OCI-LY1 (cell line): ENCODE measurements at regions not wholly inside any gene's neighbourhood (a gene's known extent, or its start where the extent isn't known, plus 50 kb on each side); places are given as distances from the start of the nearest gene placed in this dataset.

Experiments used
- H2AFZ ChIP-seq: fragments of 200-600 bp; sonication (generic), shearing (Covaris generic); 2 replicates; pipeline ENCODE4 v1.6.0; 2014; ENCODE audit warnings: antibody characterized with exemption, mild to moderate bottlenecking, low read length
- H3F3A ChIP-seq: fragments of 200-600 bp; sonication (generic), shearing (Covaris generic); 2 replicates; pipeline ENCODE4 v1.6.0; 2014; ENCODE audit warnings: mild to moderate bottlenecking, antibody characterized with exemption, low read length, moderate library complexity; ENCODE audit not compliant: insufficient read depth
- H3K27ac ChIP-seq: fragments of 200-600 bp; sonication (generic); 2 replicates; pipeline ENCODE4 v1.5.1; 2014; ENCODE audit warnings: low read length, mixed run types, mild to moderate bottlenecking, low read depth; ENCODE audit not compliant: poor library complexity, severe bottlenecking
- H3K27me3 ChIP-seq: fragments of 200-600 bp; sonication (generic); 2 replicates; pipeline ENCODE4 v1.6.0; 2014; ENCODE audit warnings: antibody characterized with exemption, mild to moderate bottlenecking, low read length, moderate library complexity; ENCODE audit not compliant: insufficient read depth
- H3K36me3 ChIP-seq: fragments of 200-600 bp; sonication (generic); 2 replicates; pipeline ENCODE4 v1.6.1; 2014; ENCODE audit warnings: mild to moderate bottlenecking, antibody characterized with exemption, low read length, moderate library complexity, mixed read lengths; ENCODE audit not compliant: insufficient read depth
- H3K4me1 ChIP-seq: fragments of 200-600 bp; sonication (generic); 2 replicates; pipeline ENCODE4 v1.5.1; 2014; ENCODE audit warnings: mild to moderate bottlenecking, low read length, moderate library complexity; ENCODE audit not compliant: insufficient read depth, severe bottlenecking
- H3K4me2 ChIP-seq: fragments of 200-600 bp; sonication (generic), shearing (Covaris generic); 2 replicates; pipeline ENCODE4 v1.6.1; 2014; ENCODE audit warnings: low read length
- H3K4me3 ChIP-seq: fragments of 200-600 bp; sonication (generic); 2 replicates; pipeline ENCODE4 v1.5.1; 2014; ENCODE audit warnings: low read length, low read depth, mild to moderate bottlenecking, mixed read lengths; ENCODE audit not compliant: poor library complexity, severe bottlenecking
- H3K79me2 ChIP-seq: fragments of 200-600 bp; shearing (Covaris generic); 2 replicates; pipeline ENCODE4 v1.6.1; 2016; ENCODE audit warnings: mixed run types, low read length, mixed read lengths; ENCODE audit not compliant: insufficient read depth
- H3K9ac ChIP-seq: fragments of 200-600 bp; sonication (generic), shearing (Covaris generic); 2 replicates; pipeline ENCODE4 v1.6.1; 2014; ENCODE audit warnings: mild to moderate bottlenecking, low read length, mixed read lengths
- H3K9me2 ChIP-seq: fragments of 200-600 bp; sonication (generic), shearing (Covaris generic); 2 replicates; pipeline ENCODE4 v1.6.1; 2014; ENCODE audit warnings: low read depth, mild to moderate bottlenecking, low read length, mixed read lengths
- H3K9me3 ChIP-seq: fragments of 200-600 bp; shearing (Covaris generic); 2 replicates; pipeline ENCODE4 v1.6.1; 2014; ENCODE audit warnings: low read length, mixed read lengths
- H4K20me1 ChIP-seq: fragments of 200-600 bp; sonication (generic), shearing (Covaris generic); 2 replicates; pipeline ENCODE4 v1.6.0; 2016; ENCODE audit warnings: mild to moderate bottlenecking, low read length; ENCODE audit not compliant: insufficient read depth
- CTCF ChIP-seq: fragments of 200-600 bp; sonication (generic), shearing (Covaris generic); IDR thresholded peaks from 2 replicates; pipeline ENCODE4 v1.5.1; 2017; ENCODE audit warnings: mild to moderate bottlenecking, antibody characterized with exemption, low read length, moderate library complexity, mixed read lengths
- EZH2 ChIP-seq: fragments of 200-600 bp; sonication (generic), shearing (Covaris generic); IDR thresholded peaks from 2 replicates; pipeline ENCODE4 v1.8.0; 2017; ENCODE audit warnings: borderline replicate concordance, mixed run types, mild to moderate bottlenecking, antibody characterized with exemption, low read length, moderate library complexity, mixed read lengths

- no peaks in the 10 kb centered on the region for H3K27me3 ChIP-seq
- H3K4me2 ChIP-seq, result no peak overlapping the region
- H3K9me2 ChIP-seq, result no peaks in the 10 kb centered on the region
- H3K79me2 ChIP-seq, result no peaks in the 10 kb centered on the region
- no peak overlapping the region for H3K27ac ChIP-seq
- no peaks in the 10 kb centered on the region for H3F3A ChIP-seq
- no peak overlapping the region for H2AFZ ChIP-seq
- no peaks in the 10 kb centered on the region for H3K36me3 ChIP-seq
- TF ChIP-seq EZH2 (no peak), CTCF (no peak)
- no peak overlapping the region for H3K9ac ChIP-seq
- no peaks in the 10 kb centered on the region for H3K4me1 ChIP-seq
- H3K4me3 ChIP-seq, result no peak overlapping the region
- no peaks in the 10 kb centered on the region for H4K20me1 ChIP-seq
- no peaks in the 10 kb centered on the region for H3K9me3 ChIP-seq
Measured at GRCh38 chr2:106975641-106976040, 89.7 kb upstream of the ST6GAL2 start.

- Histone ChIP-seq H3K36me3 (no peaks in the 10 kb centered on the region), H3K9ac (no peak overlapping the region), H3K9me3 (no peaks in the 10 kb centered on the region), H3F3A (no peaks in the 10 kb centered on the region), H3K79me2 (no peaks in the 10 kb centered on the region), H4K20me1 (no peaks in the 10 kb centered on the region), H3K27me3 (no peaks in the 10 kb centered on the region), H3K4me2 (no peak overlapping the region), H3K4me3 (no peak overlapping the region), H3K27ac (no peak overlapping the region), H2AFZ (no peak overlapping the region), H3K9me2 (no peaks in the 10 kb centered on the region), H3K4me1 (no peaks in the 10 kb centered on the region)
- TF ChIP-seq EZH2 (no peak), CTCF (no peak)
Measured at GRCh38 chr2:106976548-106976947, 90.6 kb upstream of the ST6GAL2 start.

GRCh38 chr2:106977717-106978116 lies 91.8 kb upstream of the ST6GAL2 start:
- Histone ChIP-seq H3F3A (no peaks in the 10 kb centered on the region), H4K20me1 (no peaks in the 10 kb centered on the region), H3K9ac (no peak overlapping the region), H3K4me2 (no peak overlapping the region), H3K4me3 (no peak overlapping the region), H3K27me3 (no peaks in the 10 kb centered on the region), H3K9me3 (no peaks in the 10 kb centered on the region), H3K27ac (no peak overlapping the region), H3K9me2 (no peaks in the 10 kb centered on the region), H3K36me3 (no peaks in the 10 kb centered on the region), H2AFZ (no peak overlapping the region), H3K4me1 (no peaks in the 10 kb centered on the region), H3K79me2 (no peaks in the 10 kb centered on the region)
- TF ChIP-seq CTCF, result no peak
- TF ChIP-seq EZH2, result no peak
